ENCODE measurements at regions not wholly inside any gene's neighbourhood (a gene's known extent, or its start where the extent isn't known, plus 50 kb on each side); places are given as distances from the start of the nearest gene placed in this dataset.

- Histone ChIP-seq H3K9me3 (no peaks in the 10 kb centered on the region), H3K27ac (peak overlapping the region in 2 of 4 donors; percentile 10 to 36), H3K4me3 (no peak overlapping the region), H3K27me3 (no peaks in the 10 kb centered on the region), H3K4me1 (peaks cover 0 to 50% (median 8%) of the 10 kb centered on the region in 4 donors), H3K36me3 (no peaks in the 10 kb centered on the region)
- DNase-seq (ENCODE audit: low spot score in 2 of 2): no peak
- TF ChIP-seq POLR2A (IDR thresholded peaks at IDR 0.05): no peak
- no peak for TF ChIP-seq EP300 (IDR thresholded peaks at IDR 0.05)
- no peak for TF ChIP-seq CTCF (IDR thresholded peaks at IDR 0.05)
- 90% methylated on average over 6 of the region's 6 CpGs for WGBS, 2 donors
Observed at GRCh38 chr2:42949125-42949524, 156.7 kb upstream of the HAAO start.

- H3K4me1 ChIP-seq: peaks cover 0 to 40% (median 6%) of the 10 kb centered on the region in 4 donors
- TF ChIP-seq EP300 (IDR thresholded peaks at IDR 0.05): no peak
- peak overlapping the region in 1 of 4 donors; percentile 74 for H3K27ac ChIP-seq
- no peak overlapping the region for H3K4me3 ChIP-seq
- no peaks in the 10 kb centered on the region for H3K36me3 ChIP-seq
- no peaks in the 10 kb centered on the region for H3K27me3 ChIP-seq
- WGBS, 2 donors: 93 to 94% methylated on average over 2 of the region's 2 CpGs
- DNase-seq (ENCODE audit: low spot score in 2 of 2): no peak
- H3K9me3 ChIP-seq: no peaks in the 10 kb centered on the region
Observed at GRCh38 chr2:42947809-42948600, 155.6 kb upstream of the HAAO start.

GRCh38 chr2:42944779-42945415, 152.5 kb upstream of the HAAO start:
- no peaks in the 10 kb centered on the region for H3K36me3 ChIP-seq
- H3K27ac ChIP-seq: peak overlapping the region in 1 of 4 donors; percentile 74
- no peaks in the 10 kb centered on the region for H3K9me3 ChIP-seq
- no peak for DNase-seq (ENCODE audit: low spot score in 2 of 2)
- H3K4me1 ChIP-seq: peaks cover 0 to 47% (median 2%) of the 10 kb centered on the region in 4 donors
- 86 to 93% methylated on average over 8 to 10 of the region's 10 CpGs for WGBS, 2 donors
- no peak overlapping the region for H3K4me3 ChIP-seq
- no peaks in the 10 kb centered on the region for H3K27me3 ChIP-seq
- no peak for TF ChIP-seq EP300 (IDR thresholded peaks at IDR 0.05)

- no peaks in the 10 kb centered on the region for H3K36me3 ChIP-seq
- WGBS, 2 donors: 93% methylated on average over 13 of the region's 13 CpGs
- H3K9me3 ChIP-seq: no peaks in the 10 kb centered on the region
- H3K4me1 ChIP-seq: peaks cover 0 to 61% (median 6%) of the 10 kb centered on the region in 4 donors
- no peak for TF ChIP-seq EP300 (IDR thresholded peaks at IDR 0.05)
- no peak for TF ChIP-seq POLR2A (IDR thresholded peaks at IDR 0.05)
- H3K4me3 ChIP-seq: no peak overlapping the region
- H3K27ac ChIP-seq: no peak overlapping the region
- no peak for DNase-seq (ENCODE audit: low spot score in 2 of 2)
- no peaks in the 10 kb centered on the region for H3K27me3 ChIP-seq
Observed at GRCh38 chr2:42942990-42943493, 150.7 kb upstream of the HAAO start.

GRCh38 chr2:42942214-42942989, 150.0 kb upstream of the HAAO start:
- DNase-seq (ENCODE audit: low spot score in 2 of 2): no peak
- Histone ChIP-seq H3K27me3 (no peaks in the 10 kb centered on the region), H3K9me3 (no peaks in the 10 kb centered on the region), H3K36me3 (no peaks in the 10 kb centered on the region), H3K4me3 (no peak overlapping the region), H3K4me1 (peaks cover 0 to 61% (median 6%) of the 10 kb centered on the region in 4 donors), H3K27ac (peak overlapping the region in 2 of 4 donors; percentile 4 to 34)
- TF ChIP-seq EP300 (IDR thresholded peaks at IDR 0.05): no peak
- TF ChIP-seq CTCF (IDR thresholded peaks at IDR 0.05): no peak
- no peak for TF ChIP-seq POLR2A (IDR thresholded peaks at IDR 0.05)
- 76 to 85% methylated on average over 8 of the region's 8 CpGs for whole genome bisulfite sequencing, 2 donors

- Histone ChIP-seq H3K27me3 (no peaks in the 10 kb centered on the region), H3K4me1 (peaks cover 0 to 61% (median 7%) of the 10 kb centered on the region in 4 donors), H3K36me3 (no peaks in the 10 kb centered on the region), H3K9me3 (no peaks in the 10 kb centered on the region), H3K27ac (peak overlapping the region in 2 of 4 donors; percentile 4 to 34), H3K4me3 (no peak overlapping the region)
- WGBS, 2 donors: 77 to 82% methylated on average over 3 of the region's 3 CpGs
- no peak for TF ChIP-seq POLR2A (IDR thresholded peaks at IDR 0.05)
- TF ChIP-seq CTCF (IDR thresholded peaks at IDR 0.05): no peak
- no peak for TF ChIP-seq EP300 (IDR thresholded peaks at IDR 0.05)
- no peak for DNase-seq (ENCODE audit: low spot score in 2 of 2)
Observed at GRCh38 chr2:42941633-42942176, 149.3 kb upstream of the HAAO start.

Data from tibial nerve (tissue), 4 donors.